Fibroblast of the aortic adventitia (primary cell): ENCODE measurements at regions not wholly inside any gene's neighbourhood (a gene's known extent, or its start where the extent isn't known, plus 50 kb on each side); places are given as distances from the start of the nearest gene placed in this dataset.

Experiments used
- DNase-seq: peaks from one replicate; pipeline ENCODE4 v3.0.0-alpha.2; 2010; ENCODE audit warnings: low read depth
- H3K4me3 ChIP-seq: 2 replicates; pipeline ENCODE4 v1.5.1; 2011; ENCODE audit warnings: low read depth, mild to moderate bottlenecking, control low read depth, low read length, moderate library complexity
- CTCF ChIP-seq: IDR thresholded peaks from 2 replicates; pipeline ENCODE4 v1.5.1; 2011; ENCODE audit warnings: mild to moderate bottlenecking, low read length, control low read depth, inconsistent platforms; ENCODE audit not compliant: insufficient read depth

GRCh38 chr2:145690183-145690778 is 1170.4 kb upstream of the ZEB2 start:
- no peak overlapping the region for H3K4me3 ChIP-seq
- no peak for TF ChIP-seq CTCF
- DNase-seq, result peak; percentile 30

GRCh38 chr2:145689277-145689676 is 1169.4 kb upstream of the ZEB2 start:
- H3K4me3 ChIP-seq, result no peak overlapping the region
- no peak for TF ChIP-seq CTCF
- DNase-seq, result no peak

- no peak for TF ChIP-seq CTCF
- no peak overlapping the region for H3K4me3 ChIP-seq
- no peak for DNase-seq
Observed at GRCh38 chr2:145688156-145688555, 1168.2 kb upstream of the ZEB2 start.

GRCh38 chr2:145687442-145688134 is 1167.7 kb upstream of the ZEB2 start:
- H3K4me3 ChIP-seq, result no peak overlapping the region
- peak; percentile 71 for DNase-seq
- no peak for TF ChIP-seq CTCF

- peak; percentile 63 for DNase-seq
- no peak for TF ChIP-seq CTCF
- no peak overlapping the region for H3K4me3 ChIP-seq
Observed at GRCh38 chr2:145685383-145686050, 1165.6 kb upstream of the ZEB2 start.

- no peak overlapping the region for H3K4me3 ChIP-seq
- DNase-seq, result peak; percentile 56
- TF ChIP-seq CTCF, result no peak
Observed at GRCh38 chr2:145682546-145683157, 1162.7 kb upstream of the ZEB2 start.
